GM19025 (cell line): ENCODE measurements at regions not wholly inside any gene's neighbourhood (a gene's known extent, or its start where the extent isn't known, plus 50 kb on each side); places are given as distances from the start of the nearest gene placed in this dataset.

Source experiments
- ATAC-seq: cut with Tn5 transposase; IDR thresholded peaks from one replicate; pipeline ENCODE4 v1.9.1; 2021; ENCODE audit warnings: mild to moderate bottlenecking, low read depth, moderate library complexity; ENCODE audit not compliant: unreplicated experiment

DNA sequence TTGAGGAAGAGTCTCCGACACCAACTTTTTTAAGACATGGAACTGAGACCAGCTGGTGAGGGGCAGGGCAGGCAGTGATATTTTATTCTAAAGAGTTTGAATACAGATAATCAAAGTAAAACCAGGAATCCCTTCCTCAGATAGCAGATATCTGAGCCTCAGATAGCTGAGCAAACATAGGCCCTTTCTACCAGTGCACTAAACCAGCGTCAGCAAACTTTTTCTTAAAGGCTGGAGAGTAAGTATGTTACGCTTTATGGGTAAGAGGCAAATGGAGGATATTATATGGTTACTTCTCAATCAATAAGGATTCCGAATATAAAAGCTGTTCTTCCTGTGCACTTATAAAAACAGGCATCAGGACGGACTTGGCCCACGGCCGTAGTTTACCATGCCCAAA lies 73.9 kb downstream of the WNT5A start:
- no peak for ATAC-seq

DNA sequence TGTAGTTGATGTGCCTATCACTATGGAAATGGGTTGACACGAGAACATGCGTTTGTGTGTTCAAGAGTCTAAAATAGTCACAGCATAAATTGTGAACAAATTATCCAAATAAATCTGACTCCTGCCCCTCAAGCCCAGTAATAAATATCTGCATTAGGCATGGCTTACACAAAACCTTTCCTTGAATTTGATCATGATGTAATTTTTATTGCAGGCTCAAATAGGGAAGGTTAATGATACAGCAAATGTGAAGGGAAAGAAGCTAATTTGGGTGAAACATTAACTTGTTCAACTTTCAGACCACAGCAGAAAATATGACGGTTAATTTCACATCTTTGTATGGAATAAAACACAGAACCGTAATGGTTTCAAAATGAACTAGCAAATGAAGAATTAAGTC lies 74.6 kb downstream of the WNT5A start:
- no peak for ATAC-seq

- ATAC-seq, result no peak
Observed at GRCh38 chr3:55409806-55410205, 77.3 kb downstream of the WNT5A start.

DNA sequence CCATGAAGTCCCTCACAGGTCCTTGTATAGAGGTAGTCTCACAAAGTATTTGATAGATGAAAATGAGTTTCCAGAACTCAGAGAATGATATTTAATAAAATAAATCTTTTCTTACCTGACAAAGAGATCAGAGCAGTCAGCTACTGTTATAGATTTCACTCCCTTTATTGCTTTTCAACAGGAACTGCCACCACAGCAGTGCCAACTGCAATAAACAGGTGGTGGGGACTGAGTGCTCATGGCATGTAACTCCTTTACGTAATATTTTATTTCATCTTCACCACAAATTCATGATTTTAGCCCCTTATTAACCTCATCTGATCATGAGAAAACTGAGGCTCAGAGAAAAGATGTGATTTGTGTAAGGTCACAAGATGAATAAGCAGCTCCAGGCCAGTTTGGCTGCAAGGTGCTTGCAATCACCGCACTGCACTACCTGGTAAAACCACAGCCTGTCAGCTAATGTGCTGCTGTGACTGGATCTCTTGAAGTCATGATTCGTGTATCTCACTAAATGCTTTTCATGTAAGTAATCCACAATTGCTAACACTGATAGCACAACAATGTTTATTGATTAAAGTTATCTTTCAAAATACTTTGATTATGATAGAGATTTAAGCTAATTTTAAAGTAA lies 78.8 kb downstream of the WNT5A start:
- no peak for ATAC-seq

DNA sequence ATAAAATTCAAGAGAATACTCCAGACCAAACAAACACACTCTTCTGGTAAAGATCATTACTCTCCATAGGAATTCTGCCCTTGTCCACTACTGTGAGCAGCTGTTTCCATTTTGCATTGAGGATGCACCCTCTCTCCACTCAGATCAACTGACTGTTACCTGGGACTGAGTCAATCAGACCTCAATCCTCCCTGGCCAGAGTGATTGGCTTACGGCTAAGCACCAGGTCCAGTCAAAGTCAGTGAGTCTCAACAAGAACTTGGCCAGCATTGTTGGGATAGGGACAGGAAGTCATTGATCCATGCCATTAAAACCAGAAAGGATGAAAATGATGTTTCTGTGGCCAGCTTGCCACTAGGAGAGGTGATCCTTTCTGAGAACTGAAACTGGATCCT lies 79.7 kb downstream of the WNT5A start:
- no peak for ATAC-seq

- ATAC-seq, result no peak
Observed at GRCh38 chr3:55406696-55407425, 80.2 kb downstream of the WNT5A start.

DNA sequence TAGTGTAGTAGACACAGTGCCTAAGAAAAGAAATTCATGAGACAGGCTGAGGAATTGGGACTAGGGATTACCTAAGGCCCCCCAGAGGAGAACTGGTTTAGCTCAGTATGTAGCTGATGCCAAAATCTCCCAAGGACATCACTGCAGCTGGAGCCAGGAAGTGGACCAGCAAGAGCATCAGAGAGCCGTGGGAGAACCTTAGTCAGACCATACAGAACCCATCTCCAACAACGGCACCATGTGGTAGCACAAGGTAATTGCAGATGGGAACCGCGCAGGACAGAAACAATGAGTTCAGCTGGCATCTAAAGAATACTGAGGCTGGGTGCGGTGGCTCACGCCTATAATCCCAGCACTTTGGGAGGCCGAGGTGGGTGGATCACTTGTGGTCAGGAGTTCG lies 81.7 kb downstream of the WNT5A start:
- no peak for ATAC-seq

- ATAC-seq, result no peak
Observed at GRCh38 chr3:55402886-55403609, 84.1 kb downstream of the WNT5A start.

GRCh38 chr3:55380561-55380960 lies 106.5 kb downstream of the WNT5A start:
- no peak for ATAC-seq

DNA sequence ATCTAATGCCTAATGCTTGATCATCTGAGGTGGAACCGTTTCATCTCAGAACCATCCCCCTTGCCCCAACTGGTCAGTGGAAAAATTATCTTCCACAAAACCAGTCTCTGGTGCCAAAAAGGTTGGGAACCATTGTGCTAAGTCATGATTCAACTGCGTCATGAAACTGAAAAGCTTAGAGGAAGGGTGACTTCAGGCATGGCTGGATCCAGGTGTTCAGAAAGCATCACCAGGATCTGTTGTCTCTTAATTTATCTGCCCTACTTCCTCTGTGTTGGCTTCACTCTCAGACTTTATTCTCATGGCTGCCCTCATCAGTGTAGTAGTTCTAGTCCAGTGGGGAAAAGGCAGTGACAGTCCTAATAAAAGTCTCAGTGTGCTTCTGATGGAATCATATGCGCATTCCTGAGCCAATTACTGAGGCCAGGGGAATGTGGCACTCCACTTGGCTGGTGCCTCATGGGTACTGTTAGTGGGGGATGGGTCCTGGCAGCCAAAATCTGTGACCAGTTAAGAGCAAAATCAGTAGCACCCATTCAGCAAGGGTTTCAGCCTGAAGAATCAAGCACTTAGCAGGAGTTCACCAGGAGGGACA lies 110.3 kb downstream of the WNT5A start:
- ATAC-seq, result no peak

GRCh38 chr3:55373423-55373822 lies 113.7 kb downstream of the WNT5A start:
- no peak for ATAC-seq

DNA sequence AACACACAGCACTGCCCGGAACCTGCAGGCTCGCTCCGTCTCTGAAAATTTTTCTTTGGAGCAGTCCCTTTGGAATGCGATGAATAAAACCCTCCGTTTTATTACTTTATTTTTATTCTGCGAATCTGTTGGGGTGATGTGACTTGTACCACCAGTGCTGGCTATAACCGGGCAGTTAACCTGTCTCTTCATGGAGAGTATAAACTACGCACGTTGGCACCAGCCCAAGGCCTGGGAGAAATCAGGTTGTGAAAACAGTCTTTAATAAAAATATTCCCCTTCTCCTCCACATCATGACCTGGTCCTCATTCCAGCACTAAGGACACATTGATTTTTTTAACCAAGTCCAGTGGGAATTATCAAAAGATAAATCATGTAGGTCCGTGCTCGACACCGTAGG lies 116.8 kb downstream of the WNT5A start:
- no peak for ATAC-seq

DNA sequence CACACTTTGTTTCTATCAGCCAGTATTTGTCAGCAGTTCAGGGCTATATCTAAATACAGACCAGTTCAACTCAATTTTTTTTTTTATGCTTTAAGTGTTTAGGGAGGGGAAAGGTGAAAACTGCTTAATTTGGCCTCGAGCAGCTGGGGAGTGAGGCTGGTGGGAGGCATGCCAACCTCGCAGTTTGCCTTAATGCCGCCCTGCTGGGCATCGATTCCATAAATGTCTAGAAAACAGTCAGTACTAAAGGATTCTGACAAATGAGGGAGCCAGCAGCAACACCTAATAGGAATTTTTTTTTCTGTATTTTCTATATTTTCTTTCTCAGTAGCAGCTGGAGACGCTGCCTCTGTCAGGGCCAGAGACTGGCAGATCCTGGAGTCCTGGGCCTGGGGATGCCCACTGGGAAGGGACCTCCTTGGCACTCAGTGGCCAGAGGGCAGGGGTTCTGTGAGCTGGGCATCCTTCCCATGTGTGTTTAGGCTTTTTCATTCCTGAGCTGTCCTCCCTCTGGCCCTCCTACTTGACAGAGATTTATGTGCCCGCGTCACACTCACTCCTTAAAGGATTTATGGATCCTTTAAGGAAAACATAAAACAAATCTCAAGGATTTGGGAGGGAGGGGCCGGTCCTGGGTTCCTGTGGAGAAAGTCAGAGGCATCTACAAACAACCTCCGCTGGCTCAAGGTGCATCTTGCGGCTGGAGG lies 117.8 kb downstream of the WNT5A start:
- no peak for ATAC-seq

DNA sequence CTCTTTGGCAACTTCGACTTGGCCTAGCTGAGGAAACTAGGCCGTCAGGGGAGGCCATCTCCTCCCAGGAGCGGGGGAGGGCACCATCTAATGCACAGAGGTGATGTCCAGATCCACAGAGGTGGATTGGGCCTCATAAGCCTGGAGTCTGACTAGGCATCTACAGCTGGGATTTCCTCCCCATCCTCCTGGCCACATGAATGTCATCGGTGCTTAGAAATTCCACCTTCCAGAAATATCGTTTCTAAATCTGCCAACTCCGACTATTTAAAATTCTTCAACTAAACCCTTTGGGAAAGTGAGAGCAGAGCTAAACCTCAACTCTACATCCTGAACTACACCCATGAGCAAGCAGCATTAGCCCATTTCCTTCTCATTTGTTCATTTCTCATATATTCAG lies 118.7 kb downstream of the WNT5A start:
- no peak for ATAC-seq

- no peak for ATAC-seq
Observed at GRCh38 chr3:55367384-55367783, 119.7 kb downstream of the WNT5A start.

DNA sequence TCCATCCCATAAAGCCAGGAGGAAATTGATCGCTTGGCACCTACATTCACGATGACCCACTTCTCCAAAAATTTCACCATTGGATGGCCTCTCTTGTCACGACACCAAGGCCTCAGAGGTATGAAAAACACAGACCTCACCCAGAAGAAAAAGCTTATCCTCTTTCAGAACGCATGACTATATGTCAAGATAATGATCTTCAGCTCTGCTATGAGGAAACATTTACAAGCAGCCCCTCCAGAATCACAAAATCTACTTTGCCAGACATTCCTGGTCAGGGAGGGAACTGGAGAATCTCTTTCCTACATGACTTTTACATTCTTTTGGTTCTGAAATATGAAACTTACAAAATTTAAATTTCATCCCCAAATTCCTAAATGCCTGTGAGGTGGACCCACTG lies 122.7 kb downstream of the WNT5A start:
- no peak for ATAC-seq

GRCh38 chr3:55362210-55362960 lies 124.7 kb downstream of the WNT5A start:
- no peak for ATAC-seq

- ATAC-seq, result no peak
Observed at GRCh38 chr3:55357796-55358195, 129.3 kb downstream of the WNT5A start.

GRCh38 chr3:55352668-55353067 lies 134.4 kb downstream of the WNT5A start:
- ATAC-seq, result no peak

DNA sequence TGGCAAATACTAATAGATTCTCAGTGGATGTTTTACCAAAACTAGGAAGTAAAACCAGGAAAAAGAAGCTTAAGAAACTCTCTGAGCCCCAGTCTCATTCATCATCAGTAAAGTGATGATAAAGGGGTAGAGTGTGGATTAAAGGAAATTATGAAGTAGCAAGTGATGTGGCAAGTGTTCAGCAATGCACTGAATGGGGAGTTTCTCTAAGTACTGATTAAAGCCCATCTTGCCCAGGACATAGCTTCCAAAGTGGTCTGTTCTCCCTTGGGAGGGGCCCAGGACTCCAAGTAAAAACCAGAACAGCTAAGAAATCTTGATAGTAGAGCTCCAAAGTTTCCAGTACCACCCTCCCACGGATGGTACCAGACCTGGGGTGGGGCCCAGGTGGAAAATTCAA lies 137.3 kb downstream of the WNT5A start:
- no peak for ATAC-seq
